ENCODE measurements at regions not wholly inside any gene's neighbourhood (a gene's known extent, or its start where the extent isn't known, plus 50 kb on each side); places are given as distances from the start of the nearest gene placed in this dataset.
"Not testable (repeated sequence)": the region's sequence is repeated elsewhere in the genome, so short reads cannot be mapped to it uniquely, and the experiment has no call there.

DNA sequence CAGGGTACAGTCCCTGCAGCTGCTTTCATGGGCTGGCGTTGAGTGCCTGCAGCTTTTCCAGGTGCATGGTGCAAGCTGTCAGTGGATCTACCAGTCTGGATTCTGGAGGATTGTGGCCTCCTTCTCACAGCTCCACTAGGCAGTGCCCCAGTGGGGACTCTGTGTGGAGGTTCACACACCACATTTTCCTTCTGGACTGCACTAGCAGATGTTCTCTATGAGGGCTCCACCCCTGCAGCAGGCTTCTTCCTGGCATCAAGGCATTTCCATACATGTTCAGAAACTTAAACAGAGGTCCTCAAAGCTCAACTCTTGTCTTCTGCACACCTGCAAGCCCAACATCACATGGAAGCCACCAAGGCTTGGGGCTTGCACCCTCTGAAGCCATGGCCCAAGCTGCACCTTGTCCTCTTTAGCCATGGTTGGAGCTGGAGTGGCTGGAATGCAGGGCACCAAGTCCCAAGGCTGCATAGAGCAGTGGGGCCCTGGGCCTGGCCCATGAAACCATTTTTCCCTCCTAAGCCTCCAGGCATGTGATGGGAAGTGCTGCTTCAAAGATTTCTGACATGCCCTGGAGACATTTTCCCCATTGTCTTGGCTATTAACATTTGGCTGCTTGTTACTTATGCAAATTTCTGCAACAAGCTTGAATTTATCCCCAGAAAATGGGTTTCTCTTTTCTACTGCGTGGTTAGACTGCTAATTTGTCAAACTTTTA lies 250.2 kb upstream of the COPS8 start:
- DNase-seq = no peak

DNA sequence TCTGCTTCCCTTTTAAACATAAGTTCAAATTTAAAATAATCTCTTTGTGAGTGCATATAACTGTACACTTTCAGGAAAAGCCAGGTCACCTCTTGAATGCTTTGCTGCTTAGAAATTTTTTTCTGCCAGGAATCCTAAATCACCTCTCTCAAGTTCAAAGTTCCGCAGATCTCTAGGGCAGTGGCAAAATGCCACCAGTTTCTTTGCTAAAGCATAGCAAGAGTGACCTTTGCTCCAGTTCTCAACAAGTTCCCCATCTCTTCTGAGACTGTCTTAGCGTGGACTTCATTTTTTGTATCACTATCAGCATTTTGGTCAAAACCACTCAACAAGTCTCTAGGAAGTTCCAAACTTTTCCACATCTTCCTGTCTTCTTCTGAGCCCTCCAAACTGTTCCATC lies 249.7 kb upstream of the COPS8 start:
- not testable (repeated sequence) for DNase-seq

DNA sequence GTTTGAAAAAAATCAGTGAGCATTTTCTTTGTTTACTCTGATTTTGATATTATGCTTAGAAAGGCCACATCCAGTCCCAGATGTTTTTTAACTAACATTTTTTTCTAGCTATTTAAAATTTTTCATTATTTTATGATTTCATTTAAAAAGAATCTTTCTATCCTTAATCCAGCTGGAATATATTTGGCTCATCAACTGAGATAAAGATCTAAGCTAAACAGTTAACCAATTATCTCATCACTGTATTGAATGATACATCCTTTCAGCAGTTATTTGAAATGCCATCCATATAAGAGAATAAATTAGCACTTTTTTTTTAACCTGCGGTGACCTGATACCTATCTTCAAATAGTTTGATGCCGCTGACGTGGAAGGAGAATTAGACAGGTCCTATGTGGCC lies 245.5 kb upstream of the COPS8 start:
- no peak for DNase-seq

DNA sequence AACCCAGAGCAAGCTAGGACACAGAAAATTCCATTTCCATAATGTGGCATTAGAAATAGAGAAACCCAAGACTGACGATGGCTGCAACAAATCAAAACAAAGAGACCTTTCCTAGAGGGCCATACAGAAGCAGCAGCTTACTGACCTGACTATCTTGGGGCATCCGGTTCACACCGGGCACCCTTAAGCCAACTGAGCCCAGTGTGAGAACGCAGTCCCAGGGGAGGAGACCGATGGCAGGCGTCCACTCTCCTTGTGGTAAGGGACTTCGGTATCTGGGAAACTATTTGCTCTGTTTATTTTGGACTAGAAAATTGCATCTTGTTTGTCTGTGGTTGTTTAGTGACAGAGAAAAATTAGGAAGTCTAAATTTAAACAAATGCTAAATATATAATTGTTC lies 244.8 kb upstream of the COPS8 start:
- no peak for DNase-seq

DNA sequence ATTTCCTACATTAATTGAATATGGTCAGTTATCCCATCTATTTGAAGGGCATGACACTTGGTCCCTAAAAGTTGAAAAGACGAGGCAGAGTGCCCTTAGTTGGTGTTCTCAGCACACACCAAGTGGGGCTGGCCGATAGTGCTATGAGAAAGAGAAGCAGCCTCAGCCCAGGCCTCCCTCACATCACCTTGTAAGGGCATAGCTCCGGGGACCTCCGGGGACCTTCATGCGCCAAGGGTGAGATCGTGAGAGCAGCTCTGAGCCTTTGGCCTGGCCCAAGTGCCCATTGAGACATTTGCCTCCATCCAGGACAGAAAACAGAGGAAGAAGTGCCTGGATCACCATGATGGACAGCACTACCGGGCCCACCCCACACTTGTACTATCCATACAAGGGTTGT lies 244.3 kb upstream of the COPS8 start:
- no peak for DNase-seq

DNA sequence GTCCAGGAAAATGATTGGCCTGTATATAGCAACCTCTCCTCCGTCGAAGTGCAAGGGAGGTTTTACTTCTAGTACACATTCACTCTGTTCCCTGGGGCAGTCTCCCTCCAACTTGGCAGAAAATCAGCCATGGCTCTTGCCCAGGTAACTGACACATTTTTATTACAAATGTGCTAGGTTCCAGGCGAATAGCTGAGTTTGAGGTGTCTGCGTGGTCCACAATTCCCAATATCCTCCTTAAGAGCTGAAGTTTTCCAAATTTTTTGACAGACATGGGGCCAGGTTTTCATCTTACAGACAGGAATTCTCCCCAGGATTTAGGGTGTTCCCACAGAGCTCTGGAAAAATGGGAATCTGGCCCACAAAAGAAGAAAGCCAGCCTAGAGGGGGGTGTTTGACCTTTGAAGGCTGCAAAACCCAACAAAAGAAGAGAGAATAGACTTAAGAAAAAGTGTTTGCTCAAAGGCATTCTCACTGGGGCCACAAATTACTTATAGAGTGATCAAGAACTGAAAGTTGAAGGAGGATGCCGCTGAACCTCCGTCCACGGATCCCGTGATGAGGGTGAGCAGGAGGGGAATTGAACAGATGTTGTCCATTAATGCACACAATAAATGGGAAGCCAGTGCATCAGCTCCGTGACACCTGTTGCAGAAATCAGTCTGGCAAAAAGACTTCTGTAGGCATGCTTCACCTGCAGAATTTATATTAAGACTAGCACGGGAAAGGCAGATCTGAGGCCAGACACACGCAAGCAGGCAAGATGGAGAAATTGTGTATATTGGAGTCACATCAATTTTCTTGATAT lies 242.3 kb upstream of the COPS8 start:
- DNase-seq = no peak

DNA sequence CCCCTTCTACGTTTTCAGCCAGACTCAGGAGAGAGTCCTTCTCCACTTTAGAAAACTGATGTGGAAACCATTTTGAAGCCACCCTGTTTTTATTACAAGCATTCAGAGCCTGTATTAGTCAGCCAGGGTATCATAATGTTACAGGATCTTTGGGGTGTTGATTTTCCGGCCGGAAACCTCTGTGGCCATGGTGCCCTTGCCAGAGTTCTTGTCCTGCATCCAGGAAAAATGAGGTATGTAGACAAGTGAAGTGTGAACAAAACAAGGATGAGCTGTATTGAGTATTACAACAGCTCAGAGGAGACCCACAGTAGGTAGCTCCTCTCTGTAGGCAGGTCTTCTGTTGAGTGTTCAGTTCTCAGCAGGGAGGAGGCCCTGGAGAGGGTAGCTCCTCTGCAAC lies 241.0 kb upstream of the COPS8 start:
- DNase-seq = no peak

DNA sequence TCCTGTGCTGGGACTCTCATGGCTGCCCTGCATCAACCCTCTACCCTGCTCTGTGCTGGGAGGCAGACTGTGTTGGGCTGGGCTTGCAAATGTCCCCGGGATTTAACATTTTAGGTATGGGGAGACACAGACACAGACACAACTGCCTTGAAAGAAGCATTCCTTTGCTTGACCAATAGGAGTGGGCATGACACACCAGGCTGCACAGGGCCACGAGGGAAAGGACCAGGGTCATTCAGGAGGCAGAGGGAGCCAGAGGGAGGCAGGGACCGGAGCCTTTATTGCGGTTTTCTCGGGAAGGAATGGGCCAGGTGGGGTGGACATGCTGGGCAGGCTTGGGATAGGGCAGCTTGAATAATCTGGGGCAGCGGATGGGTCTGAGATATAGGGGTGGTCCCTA lies 238.7 kb upstream of the COPS8 start:
- no peak for DNase-seq

DNA sequence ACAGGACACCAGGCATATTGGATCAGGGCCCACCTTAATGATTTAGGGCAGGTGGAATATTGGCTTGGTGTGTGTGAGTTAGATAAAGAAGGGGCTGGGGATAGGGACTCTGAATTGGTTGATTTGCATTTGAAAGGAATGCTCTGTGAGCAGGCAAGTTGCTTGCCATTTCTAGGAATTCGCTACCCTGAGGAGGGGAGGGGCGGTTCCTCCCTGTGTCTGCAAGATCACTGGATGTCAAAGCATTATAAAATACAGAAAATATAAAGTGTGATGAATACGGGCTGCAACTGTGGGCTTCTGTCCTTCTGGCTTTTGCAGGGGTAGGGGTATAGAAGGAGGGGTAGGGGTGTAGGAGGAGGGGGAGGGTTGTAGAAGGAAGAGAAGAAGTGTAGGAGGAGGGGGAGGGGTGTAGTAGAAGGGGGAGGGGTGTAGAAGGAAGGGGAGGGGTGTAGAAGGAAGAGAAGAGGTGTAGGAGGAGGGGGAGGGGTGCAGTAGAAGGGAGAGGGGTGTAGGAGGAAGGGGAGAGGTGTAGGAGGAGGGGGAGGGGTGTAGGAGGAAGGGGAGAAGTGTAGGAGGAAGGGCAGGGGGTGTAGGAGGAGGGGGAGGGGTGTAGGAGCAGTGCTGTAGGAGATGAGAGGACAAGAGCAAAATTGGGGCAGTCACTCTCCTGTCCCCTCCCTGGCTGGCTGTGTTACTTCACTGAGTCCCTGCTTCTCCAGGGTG lies 238.0 kb upstream of the COPS8 start:
- no peak for DNase-seq

DNA sequence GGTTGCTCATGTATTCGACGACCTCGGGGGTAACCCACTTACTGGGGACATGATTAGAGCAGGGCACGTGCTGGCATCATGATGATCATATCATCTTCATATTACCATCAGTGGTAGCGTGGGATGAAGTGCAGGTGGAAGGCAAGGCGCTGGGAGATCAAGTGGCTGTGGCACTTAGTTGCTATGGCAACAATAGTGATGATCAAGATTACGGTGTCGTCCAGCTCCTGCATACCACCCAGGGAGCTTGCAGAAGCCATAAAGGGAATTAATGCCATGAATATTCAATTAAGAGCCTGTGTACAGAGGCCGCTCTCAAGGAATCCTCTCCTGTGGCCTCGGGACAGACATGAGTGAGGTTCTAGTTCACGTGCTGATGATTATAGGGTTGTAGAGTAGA lies 237.2 kb upstream of the COPS8 start:
- peak; percentile 51 for DNase-seq

DNA sequence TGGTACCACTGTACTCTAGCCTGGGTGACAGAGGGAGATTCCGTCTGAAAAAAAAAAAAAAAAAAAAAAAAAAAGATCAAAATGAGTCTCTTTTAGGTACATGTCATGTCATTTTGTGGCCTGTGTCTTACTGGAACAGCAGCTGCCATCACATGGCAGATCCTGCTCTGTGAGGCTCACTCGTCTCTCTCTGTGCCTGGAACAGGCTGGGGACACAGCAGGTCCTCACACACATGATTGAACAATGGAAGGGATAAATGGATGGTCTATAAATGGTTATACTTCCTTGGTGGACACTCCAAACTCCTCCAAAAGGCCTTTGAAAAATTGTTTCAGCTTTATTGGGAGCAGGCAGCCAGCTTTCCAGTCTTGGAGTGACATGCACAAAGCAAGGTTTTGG lies 236.2 kb upstream of the COPS8 start:
- no peak for DNase-seq

DNA sequence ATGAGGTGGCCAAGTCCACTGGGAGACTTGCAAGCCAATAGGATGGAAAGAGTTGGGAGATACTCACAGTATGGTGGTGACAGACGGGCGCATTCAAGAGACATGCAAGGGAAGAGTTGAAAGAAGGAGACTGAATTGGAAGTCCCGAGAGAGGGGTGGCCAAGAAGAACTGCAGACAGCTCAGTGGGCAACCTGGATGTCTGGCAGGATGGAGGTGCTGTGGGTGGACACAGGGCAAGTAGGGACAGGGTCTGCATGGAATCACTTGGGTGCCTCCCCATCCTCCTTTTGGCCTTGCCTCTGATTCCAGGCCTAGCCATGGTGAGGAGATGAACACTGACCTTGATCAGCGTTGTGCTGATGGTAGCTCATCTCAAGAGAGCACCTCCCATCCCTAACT lies 235.7 kb upstream of the COPS8 start:
- no peak for DNase-seq

DNA sequence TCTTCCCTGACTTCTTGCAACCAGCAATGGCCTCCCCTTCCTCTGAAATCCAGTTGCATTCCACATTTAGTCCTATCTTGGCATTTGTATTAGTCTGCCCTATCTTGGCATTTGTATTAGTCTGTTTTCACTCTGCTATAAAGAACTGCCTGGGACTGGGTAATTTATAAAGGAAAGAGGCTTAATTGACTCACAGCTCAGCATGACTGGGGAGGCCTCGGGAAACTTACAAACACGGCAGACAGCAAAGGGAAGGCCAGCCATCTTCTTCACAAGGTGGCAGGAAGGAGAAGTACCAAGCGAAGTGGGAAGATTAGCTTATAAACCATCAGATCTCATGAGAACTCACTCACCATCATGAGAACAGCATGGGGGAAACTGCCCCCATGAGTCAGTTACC lies 234.5 kb upstream of the COPS8 start:
- DNase-seq = no peak

DNA sequence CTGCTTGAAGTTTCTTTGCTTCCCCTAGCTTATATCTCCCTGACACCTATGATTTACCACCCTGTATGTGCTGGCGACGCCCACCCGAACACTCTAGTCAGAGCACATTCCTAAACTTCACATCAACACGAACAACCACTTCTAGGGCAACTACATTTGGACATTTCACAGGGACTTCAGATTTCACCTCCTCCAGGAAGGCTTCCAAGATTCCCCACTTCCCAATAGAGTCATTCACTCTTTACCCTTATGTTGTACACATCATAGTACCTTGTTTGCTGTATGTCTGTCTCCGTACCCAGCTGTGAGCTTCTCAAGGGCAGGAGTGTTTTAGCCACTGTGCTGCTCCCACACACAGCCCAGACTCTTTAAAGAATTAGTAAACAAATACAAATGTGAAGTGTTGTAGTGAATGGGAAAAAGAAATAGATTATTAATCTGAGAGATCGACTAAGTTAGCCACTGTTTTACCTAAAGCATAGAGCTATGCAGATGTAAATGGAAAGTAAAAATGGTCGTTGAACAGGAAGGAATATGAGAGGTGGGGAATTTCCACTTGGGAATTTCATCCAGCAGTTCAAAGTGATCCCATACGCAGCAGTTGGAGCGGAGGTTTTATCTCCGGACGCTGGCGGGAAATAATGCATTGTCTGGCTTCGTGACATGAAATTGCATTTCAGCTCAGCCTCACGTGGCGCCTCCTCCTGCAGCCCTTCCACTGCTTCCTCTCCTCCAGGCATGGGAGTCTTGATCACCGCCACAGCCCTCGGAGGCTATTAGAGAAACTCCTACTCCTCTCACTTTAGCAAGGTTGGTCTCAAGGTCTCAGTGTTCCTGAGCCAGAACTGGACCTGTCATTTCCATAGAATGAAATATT lies 233.4 kb upstream of the COPS8 start:
- DNase-seq = no peak

DNA sequence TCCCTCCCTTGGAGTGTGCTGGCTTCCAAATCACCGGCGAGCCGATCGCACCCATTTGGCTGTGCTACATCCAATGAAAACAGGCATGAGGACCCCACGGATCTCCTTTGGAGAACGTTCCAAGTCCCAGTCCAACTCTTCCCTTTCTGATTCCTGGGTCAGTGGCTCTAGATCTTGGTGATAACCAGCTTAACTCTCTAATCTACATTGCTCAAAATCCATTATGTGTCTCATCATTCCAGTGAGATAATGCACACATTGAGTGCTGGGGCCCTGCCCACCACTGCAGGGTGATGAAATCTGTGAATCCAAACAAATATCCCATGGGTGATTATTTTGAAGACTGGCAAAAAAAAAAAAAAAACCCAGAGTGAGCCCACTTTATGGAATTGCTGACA lies 232.7 kb upstream of the COPS8 start:
- DNase-seq = no peak

DNA sequence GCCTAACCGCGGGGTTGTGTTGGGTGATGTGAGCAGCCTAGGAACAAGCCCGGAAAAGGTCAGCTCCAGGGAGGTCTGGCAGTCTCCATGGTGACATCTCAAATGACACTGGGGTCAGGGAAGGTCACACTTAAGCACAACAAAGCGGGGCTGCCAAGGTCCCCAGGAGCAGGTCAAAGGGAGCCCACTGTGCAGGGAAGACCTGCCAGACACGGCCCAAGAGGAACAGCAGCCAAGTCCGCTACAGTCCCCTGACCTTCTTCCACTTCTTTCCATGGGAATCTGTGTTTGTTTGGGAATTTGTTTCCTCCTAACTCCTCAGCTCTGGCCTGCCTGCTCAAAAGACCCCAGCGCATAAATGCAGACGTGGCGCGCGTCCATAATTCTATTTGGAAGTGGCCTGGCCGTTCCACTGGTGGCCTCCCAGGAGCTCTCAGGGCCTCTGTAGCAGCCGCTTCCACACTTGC lies 232.1 kb upstream of the COPS8 start:
- DNase-seq = no peak

DNA sequence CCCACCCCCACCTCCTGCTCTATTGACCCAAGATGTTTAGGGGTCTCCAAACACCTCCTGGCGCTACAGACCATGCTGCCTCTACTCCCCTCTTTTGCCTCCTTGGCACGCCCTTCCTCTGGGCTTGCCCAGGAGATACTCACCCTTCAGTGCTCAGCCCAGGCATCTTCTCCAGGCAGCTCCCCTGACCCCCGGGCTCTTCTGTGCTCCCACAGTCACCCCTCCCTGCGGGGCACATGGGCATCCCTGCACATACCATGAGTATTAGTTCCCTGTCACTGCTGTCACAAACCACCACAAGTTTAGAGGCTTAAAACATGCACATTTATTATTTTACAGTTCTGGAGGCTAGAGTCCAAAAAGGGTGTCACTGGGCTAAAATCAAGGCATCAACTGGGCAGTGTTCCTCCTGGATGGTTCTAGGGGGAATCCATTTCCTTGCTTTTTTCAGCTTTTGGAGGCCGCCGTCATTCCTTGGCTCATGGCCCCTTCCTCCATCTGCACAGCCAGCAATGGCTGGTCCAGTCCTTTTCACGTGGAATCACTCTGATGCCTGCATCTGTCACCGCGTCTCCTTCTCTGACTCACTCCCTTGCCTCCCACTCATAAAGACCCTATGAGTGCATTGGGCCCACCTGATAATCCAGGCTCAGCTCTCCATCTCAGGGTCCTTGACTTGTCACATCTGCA lies 230.4 kb upstream of the COPS8 start:
- no peak for DNase-seq

DNA sequence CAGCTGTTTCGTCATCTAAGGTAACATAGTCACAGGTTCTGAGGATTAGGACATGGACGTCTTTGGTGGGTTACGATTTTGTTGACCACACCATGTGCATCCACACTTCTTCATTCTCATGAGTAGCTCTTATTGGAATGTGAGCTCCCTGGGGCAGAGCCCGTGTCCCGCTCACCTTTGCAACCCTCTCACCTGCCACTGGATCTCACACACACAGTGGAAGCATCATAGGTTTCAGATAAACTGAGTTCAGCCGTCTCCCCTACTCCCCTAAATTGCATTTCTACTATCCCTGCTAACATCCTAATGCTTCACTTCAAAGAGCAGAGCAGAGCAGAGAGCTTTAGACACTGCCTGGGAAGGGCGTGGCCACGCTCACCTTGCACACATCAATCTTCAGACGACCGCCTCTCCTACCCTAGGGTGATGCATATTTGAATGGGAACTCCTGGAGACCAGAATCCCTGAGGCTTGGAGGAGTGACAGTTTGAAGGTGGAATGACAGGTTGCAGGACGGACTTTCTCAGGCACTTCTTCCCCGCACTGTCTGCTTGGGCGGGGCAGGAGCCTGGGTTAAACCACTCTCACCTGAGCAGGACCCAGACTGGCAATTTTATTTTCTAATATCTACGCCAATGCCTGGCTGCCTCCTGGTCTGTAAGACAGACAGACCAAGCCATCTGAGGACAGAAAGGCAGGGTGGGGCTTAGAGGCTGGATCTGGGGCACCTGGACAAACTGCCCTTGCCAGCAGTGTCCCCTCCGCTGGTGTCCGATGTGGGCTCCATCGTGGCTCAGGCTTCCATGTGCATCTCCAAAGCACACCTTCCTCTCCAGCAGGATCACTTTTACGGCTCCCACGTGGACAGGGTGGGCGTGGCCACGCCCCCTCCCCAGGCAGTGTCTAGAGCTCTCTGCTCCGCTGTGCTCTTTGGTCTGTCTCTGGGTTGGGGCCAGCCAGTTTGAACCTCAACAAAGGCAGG lies 229.5 kb upstream of the COPS8 start:
- no peak for DNase-seq

DNA sequence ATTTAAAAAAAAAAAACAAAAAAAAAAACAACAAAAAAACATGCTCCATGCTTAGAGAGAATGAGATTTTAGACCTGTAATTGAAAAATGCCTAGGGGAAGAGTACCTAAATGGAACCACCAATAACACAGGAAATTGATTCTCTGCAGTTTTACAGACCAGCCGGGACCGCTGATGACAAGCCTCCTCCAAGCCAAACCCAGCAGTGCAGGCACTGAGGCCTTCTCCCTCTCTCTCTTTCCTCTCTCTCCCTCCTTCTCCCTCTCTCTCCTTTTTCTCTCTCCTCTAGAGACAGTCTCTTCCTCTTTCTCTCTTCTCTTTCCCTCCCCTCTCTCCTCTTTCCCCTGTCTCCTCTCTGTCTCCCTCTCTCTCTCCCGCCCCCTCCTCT lies 228.8 kb upstream of the COPS8 start:
- no peak for DNase-seq

DNA sequence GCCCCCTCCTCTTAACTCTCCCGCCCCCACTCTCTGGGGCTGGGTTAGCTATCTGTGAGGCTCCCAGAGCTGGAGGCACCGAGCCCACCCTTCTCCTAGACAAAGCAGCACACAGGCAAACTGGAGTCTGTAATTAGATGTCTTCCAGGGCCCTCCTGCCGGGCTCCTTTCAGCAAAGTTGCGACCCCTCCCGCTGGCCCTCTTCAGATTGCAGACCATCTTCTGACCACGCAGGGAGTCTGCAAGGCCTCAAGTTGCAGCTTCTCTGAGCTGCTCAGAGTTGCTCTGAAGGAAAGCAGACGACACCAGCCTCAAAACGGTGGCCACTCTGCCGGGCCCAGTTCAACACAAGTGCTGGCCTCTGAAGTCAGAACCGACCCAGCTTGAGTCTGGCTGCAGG lies 228.4 kb upstream of the COPS8 start:
- no peak for DNase-seq

DNA sequence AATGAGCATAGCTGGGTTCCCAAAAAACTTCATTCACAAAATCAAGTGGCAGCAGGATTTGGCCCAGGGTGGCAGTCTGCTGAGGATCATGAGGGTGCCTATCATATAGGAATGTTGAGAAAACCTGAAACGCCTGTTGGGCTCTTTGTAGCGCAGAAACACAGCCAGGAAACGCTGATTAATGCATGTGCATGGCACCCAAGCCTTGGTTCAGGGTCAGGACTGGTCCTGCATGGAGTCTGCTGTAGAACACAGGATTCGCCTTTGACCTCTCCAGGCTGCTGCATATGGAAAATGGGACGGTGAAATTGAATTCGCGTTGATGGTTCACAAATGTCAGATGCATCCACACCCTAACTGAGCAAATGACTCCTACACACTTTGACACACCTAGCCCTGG lies 227.9 kb upstream of the COPS8 start:
- no peak for DNase-seq
